ENCODE measurements at regions not wholly inside any gene's neighbourhood (a gene's known extent, or its start where the extent isn't known, plus 50 kb on each side); places are given as distances from the start of the nearest gene placed in this dataset.
A peak's percentile ranks its signal among the peaks of the same experiment; 100 is the strongest.
"Not testable (repeated sequence)": the region's sequence is repeated elsewhere in the genome, so short reads cannot be mapped to it uniquely, and the experiment has no call there.

DNA sequence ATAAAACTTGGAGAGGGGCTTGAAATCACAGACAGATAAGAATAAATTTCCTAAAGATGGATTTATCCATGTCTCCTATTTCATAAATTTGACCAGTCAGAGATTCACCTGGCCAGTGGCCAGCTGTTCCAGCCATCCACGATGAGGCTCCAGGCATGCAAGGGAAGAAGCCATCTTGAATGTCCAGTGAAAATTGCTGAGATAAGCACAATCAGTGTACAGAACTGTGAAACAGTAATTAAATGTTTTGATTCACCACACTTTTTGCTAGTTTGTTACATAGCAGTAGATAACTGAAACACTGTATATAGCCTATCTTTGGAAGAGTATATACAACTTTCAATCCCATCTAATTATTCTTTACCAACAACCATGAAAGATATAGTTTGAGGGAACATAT, 163.5 kb downstream of the HINT1 start:
- DNase-seq = no peak

DNA sequence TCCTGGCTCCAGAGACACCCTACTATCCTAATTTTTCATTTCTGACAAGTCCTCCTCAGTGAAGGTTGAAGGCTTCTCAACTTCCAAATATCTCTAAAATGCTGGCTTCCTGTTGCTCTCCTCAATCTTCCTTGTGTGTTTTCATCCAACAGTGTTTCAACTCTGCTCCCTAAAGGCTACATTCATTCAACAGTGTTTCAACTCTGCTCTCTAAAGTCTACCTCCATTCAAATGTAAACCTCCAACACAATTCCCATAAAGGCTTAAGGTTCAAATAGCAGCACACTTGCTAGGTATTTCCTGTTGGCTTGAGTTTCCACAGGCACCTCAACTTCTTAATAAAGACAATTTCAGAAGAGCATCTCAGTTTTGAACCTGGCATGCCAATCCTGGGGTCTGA, 164.8 kb downstream of the HINT1 start:
- DNase-seq = no peak

DNA sequence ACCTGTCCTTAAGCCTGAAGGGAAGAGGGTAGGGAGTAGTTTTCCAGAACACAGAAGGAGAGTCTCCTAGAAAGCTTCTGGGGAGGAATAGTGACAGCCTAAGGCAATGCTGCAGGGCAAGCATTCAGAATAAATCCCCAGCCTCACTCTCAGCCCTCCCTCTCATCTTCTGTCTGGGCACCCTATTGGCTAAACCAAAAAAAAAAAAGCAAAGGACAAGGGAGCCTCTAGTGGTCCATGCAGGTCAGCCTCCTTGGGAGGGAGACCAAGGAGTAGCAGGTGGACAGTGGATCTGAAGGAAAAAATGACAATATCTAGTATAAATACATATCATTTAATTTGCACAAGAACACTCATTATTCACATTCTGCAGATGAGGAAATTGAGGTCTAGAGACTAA, 168.3 kb downstream of the HINT1 start:
- DNase-seq = not testable (repeated sequence)

DNA sequence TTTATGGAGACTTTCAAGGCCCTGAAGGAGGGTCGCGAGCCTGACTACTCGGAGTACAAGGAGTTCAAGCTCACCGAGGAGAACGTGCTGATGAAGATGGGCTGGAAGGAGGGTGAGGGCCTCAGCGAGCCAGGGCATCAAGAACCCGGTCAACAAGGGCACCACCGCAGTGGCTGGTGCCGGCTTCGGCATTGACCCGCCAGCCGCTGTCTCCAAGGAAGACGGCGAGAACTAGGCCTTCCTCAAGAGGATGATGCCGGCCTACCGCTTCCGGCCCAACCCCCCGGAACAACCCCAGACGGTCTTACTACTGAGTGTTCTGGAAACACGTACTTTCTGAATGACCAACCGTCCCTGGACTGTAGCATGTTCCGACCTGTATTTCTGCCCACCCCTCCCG, 169.2 kb downstream of the HINT1 start:
- DNase-seq = no peak

DNA sequence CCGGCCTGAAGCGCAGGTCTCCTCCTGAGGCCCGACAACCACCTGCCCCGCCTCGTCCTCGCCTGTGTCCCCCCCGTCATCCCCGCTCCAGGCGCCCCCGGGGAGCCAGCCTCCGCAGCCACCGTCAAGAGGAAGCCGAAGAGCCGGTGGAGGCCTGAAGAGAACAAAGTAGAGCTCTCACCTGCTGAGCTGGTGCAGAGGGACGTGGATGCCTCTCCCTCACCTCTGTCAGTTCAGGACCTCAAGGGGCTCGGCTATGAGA, 169.9 kb downstream of the HINT1 start:
- no peak for DNase-seq

DNA sequence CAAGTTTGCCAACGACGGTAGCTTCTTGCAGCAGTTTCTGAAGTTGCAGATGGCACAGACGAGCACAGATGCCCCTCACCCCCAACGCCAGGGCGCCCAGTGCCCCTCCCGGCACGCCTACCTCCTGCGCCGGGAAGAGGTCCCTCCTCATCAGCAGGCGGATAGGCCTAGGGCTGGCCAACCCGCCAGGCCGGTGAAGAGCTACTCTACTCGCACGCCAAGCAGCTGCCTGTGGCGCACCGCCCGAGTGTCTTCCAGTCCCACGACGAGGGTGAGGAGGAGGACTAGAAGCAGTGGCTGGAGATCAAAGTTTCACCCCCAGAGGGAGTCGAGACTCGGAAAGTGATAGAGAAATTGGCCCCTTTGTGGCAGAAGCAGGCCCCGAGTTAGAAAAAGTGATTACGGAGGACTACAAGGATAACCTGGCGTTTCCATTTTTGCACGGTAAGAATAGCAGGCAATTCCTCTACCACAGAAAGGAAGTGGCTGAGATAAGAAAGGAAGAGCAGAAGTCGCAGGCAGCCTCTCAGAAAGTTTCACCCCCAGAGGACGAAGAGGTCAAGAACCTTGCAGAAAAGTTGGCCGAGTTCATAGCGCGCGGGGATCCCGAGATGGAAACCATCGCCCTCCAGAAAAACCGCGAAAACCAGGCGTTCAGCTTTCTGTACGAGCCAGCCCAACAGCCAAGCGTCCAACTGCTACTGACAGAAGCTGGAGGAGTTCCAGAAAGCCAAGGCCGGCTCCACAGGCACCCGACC, 170.4 kb downstream of the HINT1 start:
- DNase-seq = no peak

DNA sequence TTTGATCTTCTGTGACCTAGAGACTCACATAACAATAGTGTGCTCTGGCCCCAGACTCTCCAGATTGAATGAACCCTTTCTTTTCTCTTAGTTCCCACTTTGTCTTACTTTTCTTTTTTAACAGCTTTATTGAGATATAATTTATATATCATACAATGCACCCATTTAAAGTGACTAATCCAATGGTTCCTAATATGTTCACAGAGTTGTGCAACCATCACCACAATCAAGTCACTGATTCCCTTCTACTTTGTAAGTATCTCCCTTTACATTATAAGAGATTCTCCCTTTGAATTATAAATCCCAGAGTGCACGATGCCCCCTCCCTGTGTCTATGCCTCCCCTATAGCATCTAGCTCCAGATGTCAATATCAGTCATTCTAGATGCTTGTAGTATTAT, 172.4 kb downstream of the HINT1 start:
- DNase-seq = peak; percentile 52

DNA sequence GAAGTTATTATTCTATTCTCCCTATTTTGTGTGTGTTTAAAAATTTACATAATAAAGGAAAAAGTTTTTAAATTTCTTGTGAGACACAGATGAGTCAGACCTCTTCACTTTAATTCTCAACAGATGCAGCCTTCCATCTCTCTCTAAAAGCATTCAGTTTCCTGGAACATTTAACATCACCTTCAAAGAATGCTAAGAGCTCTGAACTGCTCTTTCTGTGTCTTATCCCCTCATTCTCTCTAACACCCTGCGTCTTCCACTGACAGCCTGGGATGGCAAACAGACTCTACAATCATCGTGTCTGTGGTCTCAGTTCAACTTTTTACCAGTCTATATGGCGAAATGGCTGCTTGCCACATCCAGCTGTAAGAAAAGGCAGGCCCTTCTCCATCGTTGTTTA, 173.0 kb downstream of the HINT1 start:
- peak; percentile 95 for DNase-seq

DNA sequence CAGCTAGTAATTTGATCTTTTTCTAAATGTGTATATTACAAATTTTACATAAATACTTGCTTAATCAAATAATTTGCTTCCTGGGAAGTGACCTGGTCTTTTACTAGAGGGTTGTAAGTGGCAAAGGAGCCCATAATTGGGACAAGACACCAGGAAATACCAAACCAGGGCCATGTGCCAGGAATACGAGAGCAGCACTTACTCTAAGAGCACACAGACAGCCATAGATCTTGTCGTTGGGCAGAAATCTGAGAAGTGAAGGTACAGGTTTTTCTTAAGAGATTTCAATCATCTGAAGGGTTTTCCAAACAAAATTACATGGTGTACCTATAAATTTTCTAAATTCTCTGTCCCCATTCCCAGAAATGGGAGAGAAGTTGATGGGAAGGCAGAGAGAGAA, 179.3 kb downstream of the HINT1 start:
- DNase-seq = no peak

DNA sequence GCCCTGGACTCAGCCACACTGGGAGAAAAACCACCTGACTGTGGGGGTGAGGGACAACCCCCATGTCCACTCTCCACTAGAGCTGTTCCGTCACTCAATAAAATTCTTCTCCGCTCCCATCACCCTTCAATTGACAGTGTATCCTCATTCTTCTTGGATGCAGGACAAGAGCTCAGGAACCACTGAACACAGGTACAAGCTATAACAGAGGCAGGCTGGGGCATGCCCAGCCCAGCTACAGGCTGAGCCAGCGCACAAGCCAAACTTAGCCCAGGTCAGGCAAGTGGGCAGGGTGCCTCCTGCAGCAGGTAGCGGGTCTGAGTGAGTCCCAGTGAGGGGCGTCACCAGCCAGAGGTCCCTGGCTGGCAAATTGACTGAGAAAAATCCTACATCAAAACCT, 183.4 kb downstream of the HINT1 start:
- no peak for DNase-seq

DNA sequence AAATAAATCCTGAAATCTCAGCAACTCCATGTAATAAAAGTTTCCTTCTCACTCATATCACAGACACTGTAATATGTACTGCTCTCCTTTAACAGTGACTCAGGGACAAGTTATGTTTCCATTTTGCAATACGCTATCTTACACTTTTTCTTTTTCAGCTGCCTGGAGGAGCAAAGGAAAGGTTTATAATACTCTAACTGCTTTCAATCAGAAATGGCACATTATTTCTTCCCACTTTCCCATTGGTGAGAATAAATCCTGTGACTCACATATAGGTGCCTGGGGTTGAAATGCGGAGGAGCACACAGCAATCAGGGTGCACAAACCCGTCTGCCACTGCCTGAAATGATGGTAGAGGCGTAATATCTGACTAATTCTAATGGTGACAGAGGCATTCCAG, 186.6 kb downstream of the HINT1 start:
- DNase-seq = peak; percentile 67

DNA sequence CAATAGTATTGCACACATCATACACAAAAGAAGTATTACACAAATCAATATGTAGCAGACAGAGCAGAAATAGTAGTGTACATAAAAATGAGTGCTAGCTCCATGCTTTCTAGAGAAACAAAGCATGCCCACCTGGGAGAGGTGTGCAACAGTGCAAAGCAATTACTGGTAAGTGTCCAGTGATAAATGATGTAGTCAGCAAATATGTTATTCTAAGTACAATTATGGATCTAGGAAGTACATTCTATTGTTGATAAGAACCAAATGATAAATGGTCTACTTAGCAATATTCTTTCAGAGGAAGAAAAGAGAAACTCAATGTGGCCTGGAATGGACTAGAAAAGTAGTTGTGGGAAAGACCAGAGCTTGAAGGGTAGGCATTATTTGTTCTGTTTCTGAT, 188.6 kb downstream of the HINT1 start:
- DNase-seq = no peak

DNA sequence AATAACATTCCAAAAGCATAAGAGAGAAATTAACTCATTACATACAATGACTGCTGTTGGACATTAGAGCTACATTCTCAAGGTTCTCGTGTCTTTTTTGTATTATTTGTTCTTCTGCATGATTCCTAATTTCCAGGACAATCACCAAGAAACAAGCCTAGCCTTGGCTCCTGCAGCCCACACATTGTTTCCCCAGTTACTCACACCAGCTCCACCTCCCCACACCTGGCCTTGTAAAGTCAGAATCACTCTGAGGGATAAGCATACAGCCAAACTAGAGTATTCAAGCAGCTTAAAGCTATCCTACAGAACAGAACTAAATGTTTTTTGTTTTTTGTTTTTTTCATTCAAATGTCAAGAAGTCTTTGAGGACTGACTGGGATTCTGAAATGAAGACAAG, 189.2 kb downstream of the HINT1 start:
- DNase-seq = no peak

DNA sequence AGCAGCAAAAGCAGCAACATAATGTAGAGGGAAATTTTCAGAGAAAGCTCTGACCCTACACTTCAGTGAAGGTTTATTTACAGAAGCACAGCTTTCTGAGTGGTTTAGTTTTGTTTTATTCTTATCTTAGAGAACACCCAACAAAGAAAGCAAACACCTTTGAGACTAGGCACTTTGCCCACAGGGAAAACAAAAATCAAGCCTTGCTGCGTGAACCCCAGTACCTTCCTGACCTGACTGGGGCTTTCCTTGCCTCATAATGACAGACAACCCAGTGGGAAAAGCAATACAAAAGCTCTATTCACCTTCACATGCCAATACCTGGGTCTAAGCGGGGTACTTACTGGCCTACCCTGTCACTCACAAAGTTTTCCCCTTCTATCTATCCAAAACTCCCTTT, 189.8 kb downstream of the HINT1 start:
- no peak for DNase-seq

DNA sequence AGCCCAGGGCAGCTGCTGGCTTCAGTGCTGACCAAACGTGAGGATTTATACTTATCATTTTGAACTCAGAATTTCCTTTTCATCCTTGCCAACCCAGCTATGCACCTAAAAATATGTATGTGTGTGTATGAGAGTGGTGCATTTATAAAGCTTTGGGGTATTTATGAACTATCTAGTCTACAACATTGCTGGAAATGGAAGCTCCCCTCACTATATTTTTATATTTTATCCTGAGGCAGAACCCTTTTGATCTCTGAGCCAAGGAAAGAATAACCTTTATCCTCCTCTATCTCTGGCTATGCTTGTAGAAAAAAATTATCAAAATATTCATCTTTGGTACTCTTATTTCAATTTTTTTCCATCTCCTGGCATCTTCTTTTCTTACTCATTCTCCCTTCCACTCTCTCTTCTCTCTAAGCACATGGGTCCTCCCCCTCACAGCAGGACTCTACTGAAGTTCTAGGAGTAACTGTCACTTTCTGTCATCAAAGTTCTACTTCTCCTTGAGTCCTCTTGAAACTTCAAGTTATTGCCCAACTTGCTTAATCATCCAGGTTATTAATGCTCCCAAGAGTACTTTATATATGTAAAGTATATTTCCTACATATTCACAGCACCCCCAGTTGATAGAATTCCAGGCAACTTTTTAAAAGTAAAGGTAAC, 190.9 kb downstream of the HINT1 start:
- no peak for DNase-seq

DNA sequence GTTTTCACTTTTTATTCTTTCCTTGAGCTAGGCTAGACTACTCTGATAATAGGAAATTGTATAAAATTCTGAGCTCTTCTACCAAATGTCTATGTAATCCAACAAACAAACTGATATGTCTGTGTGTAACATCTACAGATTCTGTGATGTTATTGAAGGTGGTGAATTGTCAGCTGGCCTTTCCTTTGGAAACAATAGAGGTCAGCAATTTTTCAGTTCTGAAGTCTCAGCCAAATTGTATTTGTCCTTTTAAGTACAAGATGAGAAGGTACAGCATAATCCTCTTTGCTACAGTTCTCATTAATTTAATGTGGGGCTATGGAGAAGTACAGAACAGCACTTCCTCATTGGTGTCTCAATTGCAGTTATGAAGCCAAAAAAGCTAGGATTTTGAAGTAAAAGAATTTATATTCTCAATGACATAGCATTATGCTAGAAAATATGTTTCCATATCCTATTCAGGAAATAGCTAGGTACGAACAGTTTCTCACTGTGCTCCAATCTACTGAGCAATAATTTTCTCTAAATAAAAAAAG, 198.0 kb downstream of the HINT1 start:
- no peak for DNase-seq

DNA sequence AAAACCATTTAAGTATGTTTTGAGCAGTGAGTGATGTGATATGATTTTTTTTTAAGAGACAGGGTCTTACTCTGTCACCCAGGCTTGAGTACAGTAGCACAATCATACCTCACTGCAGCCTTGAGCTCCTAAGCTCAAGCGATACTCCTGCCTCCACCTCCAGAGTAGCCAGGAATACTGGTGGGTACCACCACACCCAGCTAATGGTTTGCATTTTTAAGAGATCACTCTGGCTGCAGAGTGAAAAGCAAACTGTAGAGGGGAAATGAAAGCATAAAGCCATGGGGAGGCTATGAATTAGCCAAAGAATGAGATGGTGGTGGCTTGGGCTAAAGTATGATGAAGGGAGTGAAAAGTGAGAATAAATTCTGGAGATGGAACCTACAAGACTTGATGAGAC, 199.1 kb downstream of the HINT1 start:
- no peak for DNase-seq

DNA sequence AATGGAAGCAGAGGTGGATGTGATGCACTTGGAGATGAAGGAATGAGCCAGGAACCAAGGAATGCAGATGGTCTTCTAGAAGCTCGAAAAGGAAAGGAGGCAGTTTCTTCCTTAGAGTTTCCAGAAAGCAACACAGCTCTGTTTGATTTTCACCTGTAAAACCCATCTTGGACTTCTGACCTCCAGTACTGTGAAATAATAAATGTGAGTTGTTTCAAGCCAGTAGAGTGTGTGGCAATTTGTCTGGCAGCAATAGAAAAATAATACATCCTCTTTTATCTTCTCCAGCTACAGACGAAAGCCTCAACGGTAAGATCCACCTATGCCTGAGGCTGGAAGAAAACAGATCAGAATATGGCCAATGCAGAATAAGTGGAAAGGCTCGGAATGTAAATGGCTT, 199.7 kb downstream of the HINT1 start:
- DNase-seq = no peak

DNA sequence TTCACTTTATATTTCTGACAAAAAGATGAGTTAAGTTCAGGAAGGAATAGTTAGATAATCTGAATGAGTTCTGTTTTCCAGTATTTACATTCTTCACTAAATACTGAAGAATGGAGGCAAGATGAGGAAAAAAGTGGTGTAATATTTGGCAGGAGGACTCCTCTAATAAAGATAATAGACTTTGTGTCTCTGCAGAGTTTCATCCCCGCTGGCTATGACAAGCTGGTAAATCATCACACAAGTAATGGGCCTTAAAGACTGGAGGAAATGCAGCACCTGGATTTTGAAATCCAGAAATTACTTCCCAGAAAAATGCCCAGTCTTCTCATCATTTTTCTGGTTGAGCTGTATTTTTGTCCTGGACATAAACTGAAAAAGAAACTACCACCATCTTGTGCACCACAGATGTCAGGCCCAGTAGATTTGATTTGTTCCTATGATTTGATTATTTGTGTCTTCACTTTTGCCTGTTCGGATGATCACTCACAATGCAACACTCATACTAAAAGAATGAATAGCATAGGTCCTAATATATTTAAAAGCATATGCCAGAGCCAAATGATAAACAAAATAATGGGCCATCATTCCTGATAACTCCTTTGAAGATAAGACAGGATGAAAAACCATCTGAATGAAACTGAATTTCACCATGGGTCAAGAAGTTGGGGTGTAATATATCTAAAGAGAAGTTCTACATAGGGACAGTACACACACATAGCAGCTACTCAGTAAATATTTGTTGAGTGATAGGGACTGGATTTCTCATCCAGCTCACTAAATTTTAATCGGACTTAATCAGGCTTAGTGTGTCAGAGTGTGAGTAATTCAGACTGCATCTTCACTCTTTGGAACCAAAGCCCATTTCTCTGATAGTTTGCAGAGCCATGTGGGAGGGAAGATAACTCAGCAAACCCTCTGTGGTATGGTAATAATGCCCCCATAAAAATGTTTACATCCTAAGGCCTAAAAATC, 200.5 kb downstream of the HINT1 start:
- peak; percentile 72 for DNase-seq

DNA sequence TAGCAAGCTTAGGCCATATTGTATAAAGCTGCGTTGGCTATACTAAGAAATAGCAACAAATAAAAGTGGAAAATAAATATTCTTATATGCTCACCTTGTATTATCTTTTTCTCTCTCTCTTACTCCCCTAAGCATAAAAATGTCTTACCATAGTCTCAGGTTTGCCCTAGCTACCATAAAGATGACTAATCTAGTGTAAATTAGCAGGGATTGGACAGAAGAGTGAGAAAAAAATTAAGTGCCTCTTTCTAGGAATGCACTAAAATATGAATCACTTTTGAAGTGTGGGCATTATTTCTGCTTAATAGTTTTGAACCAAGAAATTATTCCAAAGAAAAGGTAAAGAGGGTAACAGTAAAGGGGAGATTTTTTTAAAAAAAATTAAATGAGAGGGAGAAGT, 201.3 kb downstream of the HINT1 start:
- DNase-seq = peak; percentile 50

DNA sequence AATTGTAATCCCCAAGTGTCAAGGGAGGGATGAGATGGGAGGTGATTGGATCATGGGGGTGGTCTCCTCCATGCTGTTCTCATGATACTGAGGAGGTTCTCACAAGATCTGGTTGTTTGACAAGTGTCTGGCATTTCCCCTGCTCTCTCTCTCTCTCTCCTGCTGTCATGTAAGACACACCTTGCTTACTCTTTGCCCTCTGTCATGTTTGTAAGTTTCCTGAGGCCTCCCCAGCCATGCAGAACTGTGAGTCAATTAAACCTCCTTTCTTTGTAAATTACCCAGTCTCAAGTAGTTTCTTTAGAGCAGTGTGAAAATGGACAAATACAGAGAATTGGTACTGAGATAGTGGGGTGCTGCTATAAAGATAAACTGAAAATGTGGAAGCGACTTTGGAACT, 207.9 kb downstream of the HINT1 start:
- DNase-seq = no peak

DNA sequence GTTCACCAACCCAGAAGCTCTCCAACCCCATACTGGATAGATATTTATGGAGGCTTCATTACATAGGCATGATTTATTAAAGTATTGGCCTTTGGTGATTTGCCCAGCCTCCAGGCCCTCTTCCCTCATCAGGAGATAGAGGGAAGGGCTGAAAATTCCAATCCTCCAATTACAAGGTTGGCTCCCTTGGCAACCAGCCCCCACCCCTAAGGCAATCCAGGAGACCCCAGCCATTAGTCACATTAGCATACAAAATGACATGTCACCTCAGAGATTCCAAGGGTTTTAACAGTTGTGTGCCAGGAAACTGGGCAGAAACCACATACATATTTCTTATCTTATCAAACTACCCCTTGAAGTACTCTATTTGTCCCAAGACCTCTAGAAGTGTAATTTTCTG, 210.0 kb downstream of the HINT1 start:
- no peak for DNase-seq

DNA sequence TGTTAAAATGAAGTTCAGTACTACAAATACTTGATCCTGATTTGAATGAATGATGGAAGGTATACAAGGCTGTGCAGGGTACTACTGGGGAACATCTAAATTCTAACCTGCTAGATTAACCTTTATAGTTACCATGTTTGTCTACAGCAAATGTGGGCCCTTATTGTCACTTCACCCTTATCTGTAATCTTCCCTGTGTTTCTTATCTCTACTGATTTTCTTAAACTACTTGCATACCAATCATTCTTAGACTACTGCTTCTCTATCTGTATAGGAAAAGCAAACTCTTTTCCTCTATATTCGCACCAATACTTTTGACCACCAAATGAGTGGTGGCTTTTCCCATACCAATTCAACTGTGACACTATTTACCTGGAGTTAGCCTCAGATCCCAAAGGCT, 210.7 kb downstream of the HINT1 start:
- no peak for DNase-seq

DNA sequence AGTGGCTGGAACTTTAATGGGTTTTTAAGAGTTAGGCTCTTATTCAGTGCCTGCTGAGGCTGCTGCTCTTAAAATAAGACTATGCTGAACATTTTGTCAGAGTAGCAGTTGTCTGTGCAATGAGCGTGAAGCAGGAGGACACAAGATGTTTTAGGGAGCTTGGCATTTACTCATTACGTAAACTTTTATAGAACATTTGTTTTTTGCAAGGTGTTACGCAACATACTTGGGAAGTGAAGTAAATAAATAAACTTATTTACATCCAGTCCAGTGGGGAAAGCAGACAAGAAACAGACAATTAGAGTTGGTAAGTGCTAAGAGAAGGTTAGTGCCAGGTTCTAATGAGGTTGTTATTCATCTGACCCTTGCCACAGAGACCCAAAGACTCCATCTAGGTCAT, 226.0 kb downstream of the HINT1 start:
- DNase-seq = no peak

Data from fibroblast of skin of right quadriceps (primary cell).